OCI-LY7 (cell line): ENCODE measurements at regions not wholly inside any gene's neighbourhood (a gene's known extent, or its start where the extent isn't known, plus 50 kb on each side); places are given as distances from the start of the nearest gene placed in this dataset.

ENCODE experiments used
- CTCF ChIP-seq: fragments of 200-600 bp; sonication (generic); conservative IDR thresholded peaks from 2 replicates; pipeline ENCODE4 v1.5.1; 2014; ENCODE audit warnings: mild to moderate bottlenecking, antibody characterized with exemption, low read length, moderate library complexity, mixed read lengths
- EZH2phosphoT487 ChIP-seq: fragments of 200-600 bp; sonication (generic); IDR thresholded peaks from 2 replicates; pipeline ENCODE4 v1.6.1; 2018; ENCODE audit warnings: low read depth, borderline replicate concordance, mild to moderate bottlenecking, mixed run types, antibody characterized with exemption, low read length, moderate library complexity, mixed read lengths

GRCh38 chr7:119415682-119416081 lies 857.3 kb upstream of the KCND2 start:
- no peak for TF ChIP-seq CTCF
- no peak for TF ChIP-seq EZH2phosphoT487
